ENCODE measurements at regions not wholly inside any gene's neighbourhood (a gene's known extent, or its start where the extent isn't known, plus 50 kb on each side); places are given as distances from the start of the nearest gene placed in this dataset.
A peak's percentile ranks its signal among the peaks of the same experiment; 100 is the strongest.

- DNase-seq (ENCODE audit: low spot score) = no peak
These were observed 50.8 kb upstream of the MYLIP start for GRCh38 chr6:16078064-16078463.

- DNase-seq (ENCODE audit: low spot score) = no peak
These were observed 59.2 kb upstream of the MYLIP start for GRCh38 chr6:16069671-16070070.

GRCh38 chr6:16069222-16069621 lies 59.7 kb upstream of the MYLIP start:
- no peak for DNase-seq (ENCODE audit: low spot score)

GRCh38 chr6:16067568-16067967 lies 61.3 kb upstream of the MYLIP start:
- no peak for DNase-seq (ENCODE audit: low spot score)

- no peak for DNase-seq (ENCODE audit: low spot score)
These were observed 64.2 kb upstream of the MYLIP start for GRCh38 chr6:16064671-16065072.

- DNase-seq (ENCODE audit: low spot score) = no peak
These were observed 65.3 kb upstream of the MYLIP start for GRCh38 chr6:16063580-16063979.

- DNase-seq (ENCODE audit: low spot score) = no peak
These were observed 67.1 kb upstream of the MYLIP start for GRCh38 chr6:16061818-16062217.

GRCh38 chr6:16060039-16060438 lies 68.8 kb upstream of the MYLIP start:
- DNase-seq (ENCODE audit: low spot score) = no peak

- DNase-seq (ENCODE audit: low spot score) = no peak
These were observed 69.4 kb upstream of the MYLIP start for GRCh38 chr6:16059496-16059895.

- DNase-seq (ENCODE audit: low spot score) = no peak
These were observed 69.9 kb upstream of the MYLIP start for GRCh38 chr6:16058929-16059345.

- DNase-seq (ENCODE audit: low spot score) = no peak
These were observed 70.5 kb upstream of the MYLIP start for GRCh38 chr6:16058201-16058928.

- DNase-seq (ENCODE audit: low spot score) = no peak
These were observed 71.4 kb upstream of the MYLIP start for GRCh38 chr6:16057446-16057845.

- no peak for DNase-seq (ENCODE audit: low spot score)
These were observed 72.5 kb upstream of the MYLIP start for GRCh38 chr6:16056263-16056870.

- DNase-seq (ENCODE audit: low spot score) = no peak
These were observed 73.0 kb upstream of the MYLIP start for GRCh38 chr6:16055852-16056251.

GRCh38 chr6:16049168-16049567 lies 79.7 kb upstream of the MYLIP start:
- DNase-seq (ENCODE audit: low spot score) = peak; percentile 7

- no peak for DNase-seq (ENCODE audit: low spot score)
These were observed 80.7 kb upstream of the MYLIP start for GRCh38 chr6:16048221-16048620.

GRCh38 chr6:16047435-16047990 lies 81.4 kb upstream of the MYLIP start:
- no peak for DNase-seq (ENCODE audit: low spot score)

- DNase-seq (ENCODE audit: low spot score) = no peak
These were observed 83.6 kb upstream of the MYLIP start for GRCh38 chr6:16045238-16045637.

- DNase-seq (ENCODE audit: low spot score) = no peak
These were observed 84.7 kb upstream of the MYLIP start for GRCh38 chr6:16044211-16044643.

GRCh38 chr6:16043171-16044135 lies 85.4 kb upstream of the MYLIP start:
- DNase-seq (ENCODE audit: low spot score) = no peak

GRCh38 chr6:16042751-16043150 lies 86.1 kb upstream of the MYLIP start:
- DNase-seq (ENCODE audit: low spot score) = no peak

GRCh38 chr6:16041327-16041726 lies 87.6 kb upstream of the MYLIP start:
- no peak for DNase-seq (ENCODE audit: low spot score)
